ENCODE measurements at regions not wholly inside any gene's neighbourhood (a gene's known extent, or its start where the extent isn't known, plus 50 kb on each side); places are given as distances from the start of the nearest gene placed in this dataset.

- Histone ChIP-seq H3K4me1 (ENCODE audit: insufficient read depth, low read length, poor library complexity, severe bottlenecking) (no peaks in the 10 kb centered on the region), H3K4me2 (ENCODE audit: low read depth, low read length, poor library complexity, severe bottlenecking) (no peak overlapping the region), H2AFZ (ENCODE audit: low read length) (no peak overlapping the region), H3K9me2 (replicated peaks; ENCODE audit: low read depth, low read length) (no peaks in the 10 kb centered on the region), H3K79me2 (ENCODE audit: insufficient read depth, low read length) (no peaks in the 10 kb centered on the region), H3K9ac (ENCODE audit: low read depth, low read length, poor library complexity, severe bottlenecking) (no peak overlapping the region), H3K27me3 (ENCODE audit: insufficient read depth, low read length, poor library complexity, severe bottlenecking) (no peaks in the 10 kb centered on the region), H4K20me1 (ENCODE audit: insufficient read depth, low read length, poor library complexity, severe bottlenecking) (no peaks in the 10 kb centered on the region), H3K9me3 (ENCODE audit: insufficient read depth, low read depth, low read length) (0 out of 2 replicates have a peak, but pooled peaks cover 4% of the 10 kb centered on the region), H3K36me3 (ENCODE audit: insufficient read depth, low read length) (no peaks in the 10 kb centered on the region), H3K4me3 (ENCODE audit: low read length, poor library complexity, severe bottlenecking) (no peak overlapping the region), H3F3A (ENCODE audit: low read depth) (no peaks in the 10 kb centered on the region)
- no peak for TF ChIP-seq EZH2phosphoT487 (IDR thresholded peaks at IDR 0.05; ENCODE audit: borderline replicate concordance)
- TF ChIP-seq CTCF (conservative IDR thresholded peaks at IDR 0.05; ENCODE audit: low read length): no peak
Observed at GRCh38 chr4:107114059-107114458, 77.9 kb upstream of the DKK2 start.

- Histone ChIP-seq H3K79me2 (ENCODE audit: insufficient read depth, low read length) (no peaks in the 10 kb centered on the region), H2AFZ (ENCODE audit: low read length) (no peak overlapping the region), H3K27me3 (ENCODE audit: insufficient read depth, low read length, poor library complexity, severe bottlenecking) (no peaks in the 10 kb centered on the region), H4K20me1 (ENCODE audit: insufficient read depth, low read length, poor library complexity, severe bottlenecking) (no peaks in the 10 kb centered on the region), H3K4me1 (ENCODE audit: insufficient read depth, low read length, poor library complexity, severe bottlenecking) (no peaks in the 10 kb centered on the region), H3K9ac (ENCODE audit: low read depth, low read length, poor library complexity, severe bottlenecking) (no peak overlapping the region), H3K9me2 (replicated peaks; ENCODE audit: low read depth, low read length) (no peaks in the 10 kb centered on the region), H3K4me2 (ENCODE audit: low read depth, low read length, poor library complexity, severe bottlenecking) (no peak overlapping the region), H3F3A (ENCODE audit: low read depth) (no peaks in the 10 kb centered on the region), H3K36me3 (ENCODE audit: insufficient read depth, low read length) (no peaks in the 10 kb centered on the region), H3K4me3 (ENCODE audit: low read length, poor library complexity, severe bottlenecking) (no peak overlapping the region), H3K9me3 (ENCODE audit: insufficient read depth, low read depth, low read length) (no peaks in the 10 kb centered on the region)
- TF ChIP-seq EZH2phosphoT487 (IDR thresholded peaks at IDR 0.05; ENCODE audit: borderline replicate concordance): no peak
- no peak for TF ChIP-seq CTCF (conservative IDR thresholded peaks at IDR 0.05; ENCODE audit: low read length)
Observed at GRCh38 chr4:107098401-107098800, 62.3 kb upstream of the DKK2 start.

GRCh38 chr4:107094976-107095375 is 58.9 kb upstream of the DKK2 start:
- H2AFZ ChIP-seq (ENCODE audit: low read length): peak overlapping the region; percentile 81

More at GRCh38 chr4:107094976-107095375, 58.9 kb upstream of the DKK2 start:
- no peaks in the 10 kb centered on the region for H3K9me3 ChIP-seq (ENCODE audit: insufficient read depth, low read depth, low read length)
- H3K4me3 ChIP-seq (ENCODE audit: low read length, poor library complexity, severe bottlenecking): no peak overlapping the region
- H3K4me1 ChIP-seq (ENCODE audit: insufficient read depth, low read length, poor library complexity, severe bottlenecking): no peaks in the 10 kb centered on the region
- H3K9ac ChIP-seq (ENCODE audit: low read depth, low read length, poor library complexity, severe bottlenecking): no peak overlapping the region
- no peaks in the 10 kb centered on the region for H4K20me1 ChIP-seq (ENCODE audit: insufficient read depth, low read length, poor library complexity, severe bottlenecking)
- TF ChIP-seq EZH2phosphoT487 (IDR thresholded peaks at IDR 0.05; ENCODE audit: borderline replicate concordance) (no peak), CTCF (conservative IDR thresholded peaks at IDR 0.05; ENCODE audit: low read length) (no peak)
- no peaks in the 10 kb centered on the region for H3K27me3 ChIP-seq (ENCODE audit: insufficient read depth, low read length, poor library complexity, severe bottlenecking)
- no peaks in the 10 kb centered on the region for H3F3A ChIP-seq (ENCODE audit: low read depth)
- H3K36me3 ChIP-seq (ENCODE audit: insufficient read depth, low read length): no peaks in the 10 kb centered on the region
- no peak overlapping the region for H3K4me2 ChIP-seq (ENCODE audit: low read depth, low read length, poor library complexity, severe bottlenecking)
- H3K9me2 ChIP-seq (replicated peaks; ENCODE audit: low read depth, low read length): no peaks in the 10 kb centered on the region
- no peaks in the 10 kb centered on the region for H3K79me2 ChIP-seq (ENCODE audit: insufficient read depth, low read length)

Measured in Loucy (cell line).